GM12872 (cell line): ENCODE measurements at regions not wholly inside any gene's neighbourhood (a gene's known extent, or its start where the extent isn't known, plus 50 kb on each side); places are given as distances from the start of the nearest gene placed in this dataset.

Experiments
- TF ChIP-seq, protein P1 (sequence below): IDR thresholded peaks from 3 replicates; pipeline ENCODE4 v1.5.1; 2011; ENCODE audit warnings: low read depth, mild to moderate bottlenecking, low read length, moderate library complexity; ENCODE audit not compliant: insufficient read depth

DNA sequence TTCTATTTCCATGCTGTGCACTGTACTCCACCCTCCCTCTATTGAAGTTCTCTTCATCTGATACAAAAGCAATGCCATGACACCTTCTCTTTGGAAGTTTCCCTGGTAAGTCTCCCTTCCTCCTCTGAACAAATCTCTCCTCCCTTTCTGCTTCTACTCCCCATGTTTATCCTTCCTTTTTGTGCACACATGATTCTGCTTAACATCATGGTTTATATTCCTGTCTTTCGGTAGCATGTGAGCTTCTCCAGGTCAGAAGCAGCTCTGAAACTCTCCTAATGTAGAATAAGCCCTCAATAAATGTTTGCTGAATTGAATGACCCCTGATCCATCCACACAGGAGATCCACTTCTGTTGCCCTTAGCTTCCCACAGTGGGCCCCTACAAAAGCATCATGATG, 328.6 kb downstream of the PLPP3 start:
- TF ChIP-seq, protein P1, sequence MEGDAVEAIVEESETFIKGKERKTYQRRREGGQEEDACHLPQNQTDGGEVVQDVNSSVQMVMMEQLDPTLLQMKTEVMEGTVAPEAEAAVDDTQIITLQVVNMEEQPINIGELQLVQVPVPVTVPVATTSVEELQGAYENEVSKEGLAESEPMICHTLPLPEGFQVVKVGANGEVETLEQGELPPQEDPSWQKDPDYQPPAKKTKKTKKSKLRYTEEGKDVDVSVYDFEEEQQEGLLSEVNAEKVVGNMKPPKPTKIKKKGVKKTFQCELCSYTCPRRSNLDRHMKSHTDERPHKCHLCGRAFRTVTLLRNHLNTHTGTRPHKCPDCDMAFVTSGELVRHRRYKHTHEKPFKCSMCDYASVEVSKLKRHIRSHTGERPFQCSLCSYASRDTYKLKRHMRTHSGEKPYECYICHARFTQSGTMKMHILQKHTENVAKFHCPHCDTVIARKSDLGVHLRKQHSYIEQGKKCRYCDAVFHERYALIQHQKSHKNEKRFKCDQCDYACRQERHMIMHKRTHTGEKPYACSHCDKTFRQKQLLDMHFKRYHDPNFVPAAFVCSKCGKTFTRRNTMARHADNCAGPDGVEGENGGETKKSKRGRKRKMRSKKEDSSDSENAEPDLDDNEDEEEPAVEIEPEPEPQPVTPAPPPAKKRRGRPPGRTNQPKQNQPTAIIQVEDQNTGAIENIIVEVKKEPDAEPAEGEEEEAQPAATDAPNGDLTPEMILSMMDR: no peak

DNA sequence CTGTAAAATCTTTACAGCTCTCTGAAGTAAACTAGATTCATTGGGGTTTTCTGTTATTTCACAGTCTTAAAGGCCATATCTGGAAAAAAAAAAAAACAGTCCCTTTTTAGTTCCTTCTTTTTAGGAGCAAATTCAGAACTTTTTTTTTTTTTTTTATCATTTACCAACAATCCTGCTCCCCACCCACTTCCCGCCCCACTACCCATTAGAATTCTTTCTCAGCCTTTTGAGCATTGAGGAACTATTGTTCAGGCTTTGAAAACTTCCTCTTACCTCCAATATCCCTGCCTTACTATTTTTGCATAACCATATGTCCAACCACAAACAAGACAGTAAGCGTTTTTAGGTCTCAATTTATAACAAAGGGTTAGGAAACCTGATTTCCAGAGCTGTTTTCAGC, 330.1 kb downstream of the PLPP3 start:
- TF ChIP-seq, protein P1: no peak

DNA sequence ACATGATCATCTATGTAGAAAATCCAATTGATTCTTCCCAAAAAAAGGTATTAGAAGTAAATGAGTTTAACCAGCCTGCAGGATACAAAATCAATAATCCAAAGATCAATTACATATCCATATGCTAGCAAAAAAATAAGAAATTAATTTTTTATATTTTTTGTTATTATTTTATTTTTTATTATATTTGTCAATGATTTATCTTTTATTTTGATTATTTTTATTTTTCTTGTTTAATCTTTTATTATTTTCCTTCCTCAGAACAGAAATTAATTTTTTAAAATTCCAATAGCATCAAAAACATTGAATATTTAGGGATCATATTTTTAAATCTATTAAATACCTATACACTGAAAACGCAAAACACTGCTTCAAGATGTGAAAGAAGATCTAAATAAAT, 331.2 kb downstream of the PLPP3 start:
- TF ChIP-seq, protein P1: no peak

DNA sequence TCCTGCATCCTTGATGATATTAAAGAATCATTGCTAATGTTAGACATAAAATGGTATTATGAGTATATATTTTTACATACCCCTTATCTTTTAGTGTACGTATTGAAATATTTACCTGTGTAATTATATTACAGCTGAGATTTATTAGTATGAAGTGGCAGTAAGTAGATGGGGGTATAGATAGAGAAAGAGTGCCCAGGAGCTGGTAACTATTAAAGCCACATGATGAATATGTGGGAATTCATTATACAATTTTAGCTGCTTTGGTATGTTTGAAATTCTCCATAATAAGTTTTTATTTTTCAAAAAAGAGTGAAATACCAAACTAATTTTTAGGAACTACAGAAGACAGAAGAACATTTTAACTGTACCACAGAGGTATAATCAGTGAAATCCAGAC, 339.0 kb downstream of the PLPP3 start:
- TF ChIP-seq, protein P1: no peak

DNA sequence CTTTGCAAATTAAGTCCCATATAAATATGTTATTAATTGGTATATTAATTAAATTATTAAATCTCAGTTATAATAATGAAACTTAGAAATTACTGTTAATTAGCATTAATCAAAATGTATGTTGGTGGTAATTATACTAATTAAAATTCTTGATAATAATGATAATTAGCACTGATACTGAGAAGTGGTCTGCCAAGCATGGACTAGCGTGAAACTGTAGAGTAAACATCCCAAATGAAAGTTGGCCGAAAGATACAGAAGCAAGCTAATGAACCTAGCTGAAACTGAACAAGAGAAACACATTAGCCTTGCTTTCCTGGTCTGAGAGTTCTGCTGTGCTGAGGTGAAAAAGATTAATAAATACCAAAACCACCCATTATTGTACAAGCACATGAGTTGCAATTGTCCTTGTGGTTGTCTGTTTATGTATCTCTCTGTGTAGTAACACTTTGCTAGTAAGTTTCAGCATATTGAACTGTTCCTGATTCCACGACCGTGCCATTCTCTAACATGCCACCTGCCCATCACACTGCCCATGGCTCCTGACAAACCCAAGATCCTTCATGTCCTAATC, 341.8 kb downstream of the PLPP3 start:
- TF ChIP-seq, protein P1: no peak

DNA sequence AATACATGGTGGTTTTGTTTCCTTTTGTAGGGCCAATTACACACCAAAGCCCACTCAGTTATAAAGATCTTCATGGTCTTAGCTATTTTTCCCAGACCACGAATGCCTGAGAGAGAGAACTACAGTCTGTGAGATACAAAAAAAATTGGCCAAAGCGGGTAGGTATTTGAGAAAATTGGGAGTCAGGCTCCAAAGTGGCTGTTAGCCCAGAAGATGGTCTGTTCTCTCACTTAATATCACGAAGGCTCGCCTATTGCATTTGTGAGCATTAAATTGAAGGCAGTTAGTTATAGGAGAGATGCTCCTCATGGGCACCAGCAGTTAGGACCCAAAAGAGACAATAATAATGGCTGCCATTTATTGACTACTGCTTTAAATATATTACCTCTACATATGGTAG, 342.7 kb downstream of the PLPP3 start:
- TF ChIP-seq, protein P1: no peak

DNA sequence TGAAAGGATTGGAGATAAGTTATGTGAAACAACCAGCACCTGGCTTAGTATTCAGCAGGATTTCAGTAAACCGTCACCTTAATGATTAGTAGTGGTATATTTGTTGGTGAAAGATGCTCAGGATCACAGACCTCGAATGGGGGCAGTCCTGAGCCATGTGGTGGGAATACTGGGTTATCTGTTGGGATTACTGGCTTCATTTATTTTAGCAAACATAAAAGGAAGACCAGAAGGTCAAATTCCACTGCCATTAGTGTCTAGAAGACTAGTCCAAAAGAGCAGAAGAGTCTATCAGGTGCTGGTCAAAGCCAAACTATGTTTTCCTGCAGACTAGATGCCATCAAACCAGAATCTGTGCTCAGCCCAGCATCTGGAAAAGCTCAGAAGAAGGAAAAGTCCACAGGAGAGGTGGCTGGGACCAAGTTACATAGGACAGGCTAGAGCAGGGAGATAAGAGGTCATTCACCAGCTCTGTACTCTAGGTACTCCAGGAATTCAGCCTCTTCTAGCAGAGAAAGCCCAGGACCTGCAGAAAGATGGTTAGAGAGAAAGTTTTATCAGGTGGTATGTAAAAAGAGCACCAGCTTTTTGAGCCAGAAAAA, 343.4 kb downstream of the PLPP3 start:
- TF ChIP-seq, protein P1: no peak
